ENCODE measurements at regions not wholly inside any gene's neighbourhood (a gene's known extent, or its start where the extent isn't known, plus 50 kb on each side); places are given as distances from the start of the nearest gene placed in this dataset.

GRCh38 chr12:46461907-46462640, 89.5 kb upstream of the SLC38A2 start:
- TF ChIP-seq CTCF (IDR thresholded peaks at IDR 0.05 in 4 of 5, conservative IDR thresholded peaks at IDR 0.05 in 1 of 5), result no peak
- no peak for TF ChIP-seq POLR2A (IDR thresholded peaks at IDR 0.05)
